ENCODE measurements at regions not wholly inside any gene's neighbourhood (a gene's known extent, or its start where the extent isn't known, plus 50 kb on each side); places are given as distances from the start of the nearest gene placed in this dataset.
"Not testable (repeated sequence)": the region's sequence is repeated elsewhere in the genome, so short reads cannot be mapped to it uniquely, and the experiment has no call there.

DNA sequence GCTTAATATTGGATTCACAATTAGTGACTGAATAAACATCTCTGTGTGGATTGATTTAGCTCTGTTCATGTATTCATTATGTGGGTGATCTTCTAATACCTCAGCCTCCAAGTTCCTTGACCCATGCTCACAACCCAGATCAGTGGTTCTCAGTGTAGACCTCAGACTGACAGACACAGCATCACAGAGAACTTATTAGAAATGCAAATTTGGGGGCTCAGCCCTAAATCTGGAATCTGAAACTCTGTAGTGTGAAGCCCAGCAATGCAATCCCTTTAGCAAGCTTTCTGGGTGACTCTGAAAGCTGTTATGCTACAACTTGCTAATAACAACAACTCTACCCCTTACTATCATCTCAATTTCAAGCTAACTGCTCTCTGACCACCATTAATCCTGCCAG lies 273.1 kb upstream of the FANCL start:
- DNase-seq (ENCODE audit: low read depth in 2 of 2), result no peak

DNA sequence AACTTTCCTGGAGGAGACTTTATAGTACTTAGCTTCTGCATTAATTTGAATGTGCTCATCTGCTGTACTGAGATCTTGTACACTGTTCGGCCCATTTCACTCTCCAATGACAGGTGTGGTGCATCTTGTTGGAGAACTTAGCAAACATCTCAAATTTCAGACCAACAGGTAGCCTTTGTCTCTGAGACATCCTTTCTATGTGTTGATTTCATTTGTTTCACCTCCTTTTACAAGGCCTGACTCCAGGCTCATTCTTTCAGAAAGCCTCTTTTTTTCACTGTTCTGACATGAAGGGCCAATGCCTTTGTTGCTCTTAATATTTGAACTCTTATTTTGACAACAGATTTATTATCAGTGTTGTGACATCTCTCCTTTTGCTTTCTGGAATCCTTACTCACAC lies 271.8 kb upstream of the FANCL start:
- DNase-seq (ENCODE audit: low read depth in 2 of 2), result no peak

DNA sequence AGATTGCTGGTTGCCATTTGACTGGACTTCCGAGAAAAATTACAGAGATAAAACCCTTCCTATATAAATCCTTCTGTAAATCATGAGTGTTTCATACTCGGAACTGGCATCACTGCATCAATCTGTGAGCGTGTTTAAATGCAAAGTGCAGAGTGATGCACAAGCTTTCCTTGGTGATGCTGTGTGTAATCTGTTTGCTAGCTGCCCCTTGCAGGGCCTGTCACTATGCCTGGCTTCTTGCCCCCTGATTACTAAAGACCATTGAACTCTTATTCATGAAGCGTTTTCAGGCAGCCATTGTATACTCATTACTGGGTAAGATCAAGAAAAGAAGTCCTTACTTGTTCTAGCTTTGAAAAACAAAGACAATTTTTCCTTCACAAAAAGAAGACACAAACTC lies 266.9 kb upstream of the FANCL start:
- DNase-seq (ENCODE audit: low read depth in 2 of 2), result no peak

GRCh38 chr2:58503918-58504317 lies 262.8 kb upstream of the FANCL start:
- no peak for DNase-seq (ENCODE audit: low read depth in 2 of 2)

DNA sequence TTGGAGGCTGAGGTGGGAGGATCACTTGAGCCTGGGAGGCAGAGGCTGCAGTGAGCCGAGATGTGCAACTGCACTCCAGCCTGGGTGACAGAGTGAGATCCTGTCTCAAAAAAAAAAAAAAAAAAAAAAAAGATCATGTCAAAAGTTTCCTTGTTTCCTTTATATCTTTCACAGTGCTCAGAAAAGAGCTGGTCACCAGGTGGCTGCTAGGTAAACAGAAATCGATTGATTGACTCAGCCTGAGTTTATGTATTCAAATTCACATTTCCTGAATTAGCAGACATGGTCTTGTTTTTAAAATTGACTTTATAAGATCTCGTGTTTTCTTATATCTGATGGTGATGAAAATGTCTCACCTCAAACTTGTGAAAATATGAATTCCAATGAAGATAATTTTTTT lies 261.8 kb upstream of the FANCL start:
- no peak for DNase-seq (ENCODE audit: low read depth in 2 of 2)

GRCh38 chr2:58501371-58502160 lies 260.4 kb upstream of the FANCL start:
- no peak for DNase-seq (ENCODE audit: low read depth in 2 of 2)

GRCh38 chr2:58497168-58497567 lies 256.0 kb upstream of the FANCL start:
- no peak for DNase-seq (ENCODE audit: low read depth in 2 of 2)

DNA sequence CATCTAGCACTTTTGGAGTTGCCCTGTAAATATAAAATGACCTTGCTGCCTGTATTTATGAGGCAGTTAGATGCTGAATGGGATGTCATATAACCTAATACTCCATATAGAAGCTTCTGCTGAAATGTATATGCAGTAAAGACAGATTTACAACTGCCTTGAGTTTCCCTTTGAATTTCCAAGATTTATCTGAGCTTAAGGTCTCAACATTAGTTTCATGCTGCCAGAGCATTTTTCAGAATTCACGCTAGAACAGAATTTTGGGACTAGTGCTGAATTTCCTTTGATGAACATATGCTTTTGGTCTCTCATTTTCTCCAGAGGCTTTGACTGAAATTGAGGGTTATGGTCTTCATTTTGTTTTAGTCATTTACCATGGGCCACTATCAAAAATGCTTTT lies 254.7 kb upstream of the FANCL start:
- no peak for DNase-seq (ENCODE audit: low read depth in 2 of 2)

DNA sequence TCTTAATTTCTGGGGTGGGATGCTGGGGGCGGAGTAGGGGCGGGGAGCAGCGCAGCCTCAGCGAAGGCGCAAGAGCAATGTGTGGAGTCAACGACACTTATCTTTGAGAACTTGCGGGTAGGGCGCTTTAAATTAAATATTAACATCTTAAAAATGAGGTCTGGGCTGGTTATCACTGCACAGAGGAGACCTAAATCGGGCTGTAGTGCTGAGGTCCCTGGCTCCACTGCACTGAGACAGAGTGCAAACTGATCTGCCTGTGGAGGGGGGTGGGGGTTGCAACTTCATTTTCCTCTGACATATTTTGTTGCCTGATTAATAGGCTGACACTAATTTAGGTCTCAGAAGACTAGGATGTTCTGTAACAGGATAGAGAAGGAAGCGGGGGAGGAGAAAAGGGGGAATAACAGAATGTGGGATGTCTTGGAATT lies 253.0 kb upstream of the FANCL start:
- no peak for DNase-seq (ENCODE audit: low read depth in 2 of 2)

- no peak for DNase-seq (ENCODE audit: low read depth in 2 of 2)
Measured at GRCh38 chr2:58484629-58485028, 243.5 kb upstream of the FANCL start.

GRCh38 chr2:58484221-58484620 lies 243.1 kb upstream of the FANCL start:
- DNase-seq (ENCODE audit: low read depth in 2 of 2), result no peak

DNA sequence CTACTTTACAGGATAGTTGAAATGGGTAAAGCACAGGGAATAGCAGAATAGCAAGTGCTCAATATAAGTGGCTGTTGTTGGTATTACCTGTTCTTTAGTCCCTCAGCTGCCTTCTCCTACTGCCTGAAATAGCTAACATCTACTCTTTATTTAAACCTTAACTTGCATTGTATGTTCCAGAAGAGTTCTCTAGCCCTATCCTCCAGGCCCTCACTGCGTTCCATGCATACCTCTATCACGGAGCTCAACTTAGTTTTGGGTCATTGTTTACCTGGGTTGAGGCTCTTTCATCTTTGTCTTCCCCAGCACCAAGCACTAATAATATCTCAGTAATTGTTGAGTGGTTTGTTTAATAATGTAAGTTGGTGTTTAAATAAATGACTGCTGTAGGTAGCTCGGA lies 242.2 kb upstream of the FANCL start:
- no peak for DNase-seq (ENCODE audit: low read depth in 2 of 2)

GRCh38 chr2:58481670-58482069 lies 240.5 kb upstream of the FANCL start:
- no peak for DNase-seq (ENCODE audit: low read depth in 2 of 2)

GRCh38 chr2:58480141-58480540 lies 239.0 kb upstream of the FANCL start:
- DNase-seq (ENCODE audit: low read depth in 2 of 2), result no peak

GRCh38 chr2:58479535-58480140 lies 238.5 kb upstream of the FANCL start:
- no peak for DNase-seq (ENCODE audit: low read depth in 2 of 2)

GRCh38 chr2:58476556-58476955 lies 235.4 kb upstream of the FANCL start:
- no peak for DNase-seq (ENCODE audit: low read depth in 2 of 2)

DNA sequence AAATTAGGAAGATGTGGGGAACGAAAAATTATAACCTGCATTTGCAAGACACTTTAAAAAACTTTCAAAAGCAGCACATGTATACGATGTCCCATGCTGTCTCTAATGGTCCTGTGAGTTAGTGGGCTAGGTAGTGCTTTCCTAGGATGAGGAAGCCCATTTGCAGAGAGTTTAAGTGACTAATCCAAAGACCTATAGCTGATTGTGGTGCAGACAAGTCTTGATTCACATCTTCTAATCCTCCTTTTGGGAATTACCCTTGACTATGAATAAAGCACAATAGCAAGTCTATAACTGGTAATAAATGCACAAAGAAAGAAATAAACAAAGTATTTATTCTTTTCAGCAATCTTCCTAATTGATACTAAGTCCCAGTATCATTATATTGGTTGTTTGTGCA lies 234.6 kb upstream of the FANCL start:
- no peak for DNase-seq (ENCODE audit: low read depth in 2 of 2)

DNA sequence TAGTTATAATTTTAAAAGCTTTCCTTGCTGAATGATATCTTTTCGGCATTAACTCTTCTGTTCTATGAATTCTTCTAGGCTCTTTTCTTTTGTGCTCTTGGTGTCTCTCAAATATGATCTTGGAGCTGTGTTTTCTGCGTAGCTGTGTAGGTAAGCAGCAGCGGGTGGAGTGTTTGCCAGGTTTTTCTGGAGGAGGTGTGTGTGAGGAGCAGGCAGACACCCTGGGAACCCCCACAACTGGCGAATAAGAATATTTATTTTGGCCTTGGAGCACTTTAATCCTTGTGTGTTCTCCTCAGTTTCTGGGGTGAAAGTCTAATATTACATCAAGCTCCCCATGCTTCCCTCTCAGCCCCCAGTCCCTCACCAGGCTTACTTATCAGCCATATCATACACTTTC lies 232.0 kb upstream of the FANCL start:
- DNase-seq (ENCODE audit: low read depth in 2 of 2), result no peak

DNA sequence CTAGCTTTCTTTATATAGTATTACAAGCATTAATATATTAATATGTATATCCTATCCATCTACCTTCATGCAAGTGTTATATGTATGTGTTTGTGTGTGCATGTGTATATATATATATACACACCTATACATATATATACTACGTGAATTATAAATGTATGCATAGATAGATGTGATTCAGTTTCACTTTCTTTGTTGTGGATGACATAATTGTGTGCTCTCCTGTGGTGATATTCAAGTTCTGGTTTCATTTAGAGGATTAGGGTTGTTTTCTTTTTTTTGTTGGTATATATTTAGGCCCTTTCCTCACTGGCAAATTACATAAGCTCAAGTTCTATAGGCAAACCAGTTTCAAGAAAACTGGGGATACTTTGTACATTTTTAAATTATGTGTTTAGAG lies 225.7 kb upstream of the FANCL start:
- no peak for DNase-seq (ENCODE audit: low read depth in 2 of 2)

GRCh38 chr2:58466021-58466420 lies 224.9 kb upstream of the FANCL start:
- DNase-seq (ENCODE audit: low read depth in 2 of 2), result not testable (repeated sequence)

- no peak for DNase-seq (ENCODE audit: low read depth in 2 of 2)
Measured at GRCh38 chr2:58460670-58461069, 219.5 kb upstream of the FANCL start.

- no peak for DNase-seq (ENCODE audit: low read depth in 2 of 2)
Measured at GRCh38 chr2:58449286-58450010, 208.3 kb upstream of the FANCL start.

DNA sequence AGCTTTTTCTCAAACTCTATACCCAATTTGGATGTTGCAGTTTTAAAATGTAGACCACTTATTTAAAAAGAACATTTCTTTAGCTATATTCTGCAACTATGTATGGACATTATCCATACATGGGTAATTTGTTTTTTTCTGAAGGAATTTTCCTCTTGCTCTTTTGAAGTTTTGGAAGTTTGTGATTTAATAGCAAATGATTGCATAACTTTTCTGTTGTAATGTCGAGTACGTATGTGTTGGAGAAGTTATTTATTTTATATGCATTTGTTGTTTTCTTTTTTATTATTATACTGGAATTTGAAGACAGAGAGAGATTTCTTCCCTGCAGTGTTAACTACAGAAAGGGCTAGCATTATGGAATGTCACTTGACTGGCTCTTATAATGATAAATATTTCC lies 207.7 kb upstream of the FANCL start:
- DNase-seq (ENCODE audit: low read depth in 2 of 2), result no peak

All from stimulated activated CD8-positive, alpha-beta memory T cell treated with anti-CD3 and anti-CD28 coated beads, Interleukin-15, amount 100 ng/mL, for 48 hours (primary cell).